NCI-H1092 (cell line): ENCODE measurements at regions not wholly inside any gene's neighbourhood (a gene's known extent, or its start where the extent isn't known, plus 50 kb on each side); places are given as distances from the start of the nearest gene placed in this dataset.
A peak's percentile ranks its signal among the peaks of the same experiment; 100 is the strongest.

Experiments used
- DNase-seq: peaks from one replicate; lab custom pipeline; 2025; lab: John Stamatoyannopoulos, UW

DNA sequence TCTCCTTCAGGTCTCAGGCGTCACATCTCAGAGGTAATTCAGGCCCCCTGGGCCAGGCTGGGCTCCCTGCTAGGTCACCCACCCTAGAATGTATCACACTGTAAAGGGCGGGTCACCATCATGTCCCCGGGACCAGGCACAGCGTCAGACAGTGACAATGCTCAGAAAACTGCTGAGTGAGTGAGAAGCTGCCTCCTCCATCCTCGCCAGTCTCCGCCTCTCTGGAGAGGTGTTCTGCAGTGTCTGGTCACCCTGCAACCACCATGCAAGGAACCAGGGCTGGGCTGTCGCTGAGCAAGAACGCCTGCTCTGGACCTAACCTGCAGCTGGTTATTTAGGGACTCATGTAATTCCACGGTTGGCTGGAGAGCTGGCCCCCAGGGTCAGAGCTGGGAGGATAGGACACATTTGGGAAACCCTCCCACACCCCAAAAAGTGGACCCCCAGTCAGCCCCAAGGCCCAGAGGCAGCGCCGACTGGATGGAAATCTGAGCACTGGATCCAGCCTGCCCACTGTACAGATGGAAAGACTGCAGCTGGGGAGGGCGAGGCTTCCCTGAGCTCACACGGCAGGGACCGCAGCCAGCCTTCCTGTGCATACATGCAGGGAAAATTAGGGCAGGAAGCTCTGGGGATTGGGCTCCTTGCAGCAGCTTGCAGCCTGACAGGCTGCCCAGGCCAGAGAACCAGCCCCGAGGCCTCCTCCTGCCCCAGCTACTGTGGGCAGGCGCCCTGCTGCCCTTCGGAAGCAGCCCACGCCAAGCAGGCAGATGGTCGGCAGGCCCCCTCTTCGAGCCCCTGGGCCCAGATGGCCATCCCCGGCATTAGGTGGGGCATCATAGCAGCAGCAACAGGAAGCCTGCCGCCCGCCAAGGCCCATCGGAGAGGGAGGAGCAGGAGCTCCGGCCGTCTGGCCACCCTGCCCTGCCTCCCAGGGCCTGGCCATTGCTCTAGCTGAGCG lies 105.4 kb upstream of the ZMIZ1 start:
- no peak for DNase-seq

DNA sequence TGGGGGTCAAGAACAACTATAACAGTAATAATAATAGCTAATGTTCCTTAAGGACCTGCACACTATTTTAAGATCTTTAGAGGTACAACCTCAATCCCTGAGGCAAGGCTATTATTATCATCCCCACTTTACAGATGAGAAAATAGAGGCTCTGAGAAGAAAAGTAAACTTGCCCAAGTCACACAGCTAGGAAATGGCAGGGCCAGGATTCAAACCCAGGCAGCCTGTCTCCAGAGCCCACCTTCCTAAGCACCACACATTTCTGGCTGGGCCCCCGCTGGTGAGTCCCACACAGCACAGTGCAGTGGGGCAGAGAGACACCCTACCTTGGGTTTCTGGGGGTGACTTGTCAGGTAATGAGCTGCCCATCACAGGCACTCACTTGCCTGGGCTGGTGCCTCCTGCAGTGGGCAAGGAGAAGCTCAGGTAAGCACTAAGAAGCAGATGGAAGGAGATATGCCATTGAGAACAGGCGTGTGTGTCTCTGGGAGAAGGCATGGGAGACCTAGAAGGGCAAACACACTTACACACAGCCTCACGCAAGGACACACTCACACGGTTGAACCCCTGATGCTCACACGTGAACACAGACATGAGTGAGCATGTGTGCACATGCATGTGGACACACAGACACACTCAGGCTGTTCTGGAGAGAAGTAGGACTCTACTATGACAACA lies 104.4 kb upstream of the ZMIZ1 start:
- DNase-seq: no peak

DNA sequence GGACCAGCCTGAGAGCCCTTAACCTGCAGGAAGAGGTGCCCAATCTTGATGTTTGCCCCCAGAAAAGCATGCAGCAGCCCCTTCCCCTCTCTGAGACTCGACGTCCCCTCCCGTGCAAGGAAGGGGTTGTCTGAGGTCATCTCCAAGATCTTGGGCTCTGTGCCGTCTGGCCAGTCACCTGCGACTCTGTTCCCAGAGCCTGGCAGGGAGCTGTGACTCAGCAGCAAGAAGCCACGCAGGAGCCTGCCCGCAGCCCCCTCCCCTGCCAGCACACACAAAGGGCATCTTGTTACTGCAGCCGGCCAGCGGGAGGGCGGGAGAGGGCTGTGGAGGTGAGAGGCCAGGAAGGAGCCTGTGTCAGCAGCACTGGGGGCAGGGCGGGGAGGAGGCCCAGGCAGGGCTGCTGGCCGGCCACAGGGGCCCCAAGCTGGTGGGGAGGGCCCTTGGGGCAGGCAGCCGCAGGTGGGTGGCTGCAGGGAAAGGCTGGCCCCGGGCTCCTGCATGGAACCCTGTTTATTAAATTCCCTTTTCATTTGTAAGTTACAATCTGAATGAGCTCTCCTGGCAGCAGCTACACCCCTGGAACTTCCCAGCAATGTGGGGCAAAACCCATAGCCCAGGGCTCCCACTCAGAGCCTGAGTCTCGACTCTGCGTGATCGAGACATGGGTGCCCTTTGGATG lies 103.7 kb upstream of the ZMIZ1 start:
- peak; percentile 12 for DNase-seq

DNA sequence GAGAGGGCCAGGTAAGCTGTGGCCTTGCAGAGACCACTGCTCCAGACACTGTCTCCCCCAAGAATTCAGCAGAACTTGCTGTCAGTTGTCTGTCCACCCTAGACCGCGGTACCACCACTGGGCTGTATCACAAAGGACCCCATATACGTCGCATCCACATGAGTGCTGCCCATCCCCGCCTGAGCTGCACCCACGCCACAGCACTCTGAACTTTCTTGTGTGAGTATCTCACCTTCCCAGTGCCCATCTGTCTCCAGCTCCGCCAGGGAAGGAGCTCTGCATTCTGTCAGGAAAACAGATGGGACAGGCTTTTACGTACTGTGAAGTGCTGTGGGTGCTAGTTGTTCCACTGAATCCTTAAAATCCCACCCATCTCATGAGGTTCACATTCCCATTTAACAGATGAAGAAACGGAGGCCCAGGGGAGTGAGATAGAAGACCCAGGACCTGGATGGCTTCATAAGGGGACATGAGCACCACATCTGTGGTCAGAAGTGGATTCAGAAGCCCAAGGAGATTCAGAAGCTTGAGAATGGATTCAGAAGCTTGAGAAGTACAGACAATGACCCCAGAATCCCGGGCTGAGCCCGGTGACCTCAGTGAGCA lies 102.5 kb upstream of the ZMIZ1 start:
- no peak for DNase-seq

DNA sequence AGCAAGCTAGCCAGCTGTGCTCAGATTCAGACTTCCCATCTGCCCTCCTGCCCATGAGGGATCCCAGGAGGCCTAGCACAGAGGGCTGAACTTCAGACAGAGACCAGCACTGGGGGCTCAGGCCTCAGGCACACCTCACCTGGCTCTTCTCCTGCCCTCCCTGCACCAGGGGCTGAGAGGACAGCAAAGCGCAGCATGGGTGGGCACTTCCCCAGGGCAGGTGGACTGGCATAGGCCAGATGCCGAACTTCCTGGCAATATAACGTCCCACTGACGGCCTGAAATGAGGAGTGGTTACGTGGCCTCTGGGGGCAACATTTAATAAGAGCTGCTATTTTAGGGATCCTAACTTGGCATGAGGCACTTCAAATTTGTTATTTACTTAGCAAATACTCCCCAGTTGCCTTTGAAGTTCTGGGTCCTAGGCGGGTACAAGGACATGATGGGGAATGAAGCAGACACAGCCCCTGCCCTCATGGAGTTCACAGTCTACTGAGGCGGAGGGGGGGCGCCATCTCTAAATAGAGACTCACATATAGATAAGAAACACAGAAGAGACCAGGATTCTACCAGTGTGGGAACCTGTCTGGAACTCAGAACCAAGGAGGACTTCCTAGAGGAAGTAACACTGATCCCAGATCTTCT lies 101.8 kb upstream of the ZMIZ1 start:
- DNase-seq: no peak

DNA sequence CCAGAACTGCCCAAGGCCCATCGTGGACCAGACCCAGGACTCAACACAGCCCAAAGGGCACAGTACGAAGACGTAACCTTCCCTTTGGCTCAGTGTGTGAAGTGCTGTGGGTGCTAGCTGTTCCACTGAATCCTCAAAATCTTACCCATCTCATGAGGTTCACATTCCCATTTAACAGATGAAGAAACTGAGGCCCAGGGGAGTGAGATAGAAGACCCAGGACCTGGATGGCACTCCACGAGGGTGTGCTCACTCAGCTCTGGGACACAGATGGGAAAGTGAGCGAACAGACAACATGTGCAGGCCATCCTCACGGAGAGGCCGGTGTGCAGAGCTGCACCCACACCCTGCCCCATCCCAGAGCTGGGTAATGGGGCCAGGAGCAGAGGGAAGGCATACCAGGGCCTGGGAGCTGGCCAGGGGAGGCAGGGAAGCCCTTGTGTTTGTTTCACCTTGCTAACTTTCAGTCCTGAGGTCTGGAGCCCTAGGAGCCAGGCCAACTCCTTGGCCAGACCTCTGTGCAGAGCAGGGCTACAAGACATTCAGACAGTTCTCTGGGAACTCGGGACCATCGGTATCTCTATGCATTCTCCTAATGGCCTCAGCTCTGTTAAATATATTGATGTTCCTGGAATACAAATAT lies 100.3 kb upstream of the ZMIZ1 start:
- DNase-seq: no peak

DNA sequence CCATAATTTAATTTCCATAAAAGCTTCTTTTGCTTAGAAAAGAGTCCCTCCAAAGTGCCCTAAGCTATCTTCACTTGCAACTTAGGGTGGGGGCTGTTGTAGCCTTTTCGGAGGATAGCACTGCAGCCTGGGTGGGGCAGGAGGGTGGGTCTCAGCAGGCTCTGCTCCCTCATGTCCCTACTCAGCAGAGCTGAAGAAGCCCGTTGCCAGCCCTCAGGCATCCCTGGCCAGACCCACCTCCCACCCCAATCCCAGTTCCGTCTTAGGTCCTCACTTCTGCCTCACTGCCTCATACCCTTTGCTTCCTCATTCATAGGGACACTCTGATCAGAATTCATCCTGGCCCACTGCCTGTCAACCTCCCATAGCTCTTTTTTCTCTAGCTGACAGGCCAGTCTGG lies 99.8 kb upstream of the ZMIZ1 start:
- DNase-seq: no peak

DNA sequence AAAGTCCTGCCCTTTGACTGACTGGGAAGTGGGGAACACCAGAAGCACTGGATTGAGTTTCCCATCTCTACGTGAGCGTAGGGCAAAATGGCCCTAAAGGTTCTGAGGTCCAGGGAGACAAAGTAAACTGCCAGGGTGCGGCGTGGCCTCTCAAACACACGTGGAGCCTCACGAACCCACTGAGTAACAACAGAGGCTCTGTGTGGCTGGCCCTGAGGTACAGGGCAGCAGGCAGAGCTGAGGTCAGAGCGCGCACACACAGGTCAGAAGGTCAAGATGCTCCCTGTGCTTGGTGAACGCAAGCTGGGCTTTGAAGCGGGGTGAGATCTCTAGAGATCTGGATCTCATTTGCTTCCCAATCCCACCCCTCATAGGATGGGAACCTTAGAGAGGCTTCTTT lies 99.0 kb upstream of the ZMIZ1 start:
- no peak for DNase-seq

DNA sequence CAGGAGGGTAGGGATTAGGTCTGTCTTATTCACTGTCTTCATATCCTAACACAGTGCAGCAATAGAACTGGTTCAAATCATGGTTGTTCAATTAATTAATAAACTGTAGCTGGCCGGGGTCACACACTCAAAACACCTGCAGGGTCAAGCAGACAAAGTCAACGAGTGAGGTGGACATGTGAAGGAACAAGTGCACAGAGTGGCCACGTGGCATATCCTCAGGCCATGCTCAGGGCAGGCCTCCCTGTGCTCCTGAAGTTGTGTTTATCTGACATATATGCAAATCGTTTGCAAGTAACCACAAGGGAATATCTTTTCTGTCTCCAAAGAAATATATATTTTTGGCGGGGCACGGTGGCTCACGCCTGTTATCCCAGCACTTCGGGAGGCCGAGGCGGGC lies 98.5 kb upstream of the ZMIZ1 start:
- DNase-seq: no peak

DNA sequence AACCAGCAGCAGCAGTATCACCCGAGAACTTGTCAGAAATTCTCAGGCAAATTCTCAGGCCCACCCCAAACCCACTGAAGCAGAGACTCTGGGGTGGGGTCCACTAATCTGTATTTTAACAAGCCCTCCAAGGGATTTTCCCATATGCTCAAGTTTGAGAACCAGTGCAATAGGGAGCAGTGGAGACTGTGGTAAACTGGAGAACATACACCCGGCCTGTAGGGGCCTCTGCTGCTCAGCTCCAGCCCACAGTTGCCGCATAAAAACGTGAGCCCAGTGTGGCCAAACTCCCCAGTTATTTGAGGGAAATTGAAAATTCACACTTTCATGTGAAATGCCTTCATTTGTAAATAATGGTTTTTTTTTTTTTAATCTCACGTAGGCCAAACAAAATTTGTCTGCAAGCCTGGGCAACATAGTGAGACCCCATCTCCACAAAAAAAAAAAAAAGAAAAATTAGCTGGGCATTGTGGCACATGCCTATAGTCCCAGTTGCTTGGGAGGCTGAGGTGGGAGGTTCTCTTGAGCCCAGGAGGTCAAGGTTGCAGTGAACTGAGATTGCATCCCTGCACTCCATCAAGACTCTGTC lies 97.6 kb upstream of the ZMIZ1 start:
- DNase-seq: no peak

DNA sequence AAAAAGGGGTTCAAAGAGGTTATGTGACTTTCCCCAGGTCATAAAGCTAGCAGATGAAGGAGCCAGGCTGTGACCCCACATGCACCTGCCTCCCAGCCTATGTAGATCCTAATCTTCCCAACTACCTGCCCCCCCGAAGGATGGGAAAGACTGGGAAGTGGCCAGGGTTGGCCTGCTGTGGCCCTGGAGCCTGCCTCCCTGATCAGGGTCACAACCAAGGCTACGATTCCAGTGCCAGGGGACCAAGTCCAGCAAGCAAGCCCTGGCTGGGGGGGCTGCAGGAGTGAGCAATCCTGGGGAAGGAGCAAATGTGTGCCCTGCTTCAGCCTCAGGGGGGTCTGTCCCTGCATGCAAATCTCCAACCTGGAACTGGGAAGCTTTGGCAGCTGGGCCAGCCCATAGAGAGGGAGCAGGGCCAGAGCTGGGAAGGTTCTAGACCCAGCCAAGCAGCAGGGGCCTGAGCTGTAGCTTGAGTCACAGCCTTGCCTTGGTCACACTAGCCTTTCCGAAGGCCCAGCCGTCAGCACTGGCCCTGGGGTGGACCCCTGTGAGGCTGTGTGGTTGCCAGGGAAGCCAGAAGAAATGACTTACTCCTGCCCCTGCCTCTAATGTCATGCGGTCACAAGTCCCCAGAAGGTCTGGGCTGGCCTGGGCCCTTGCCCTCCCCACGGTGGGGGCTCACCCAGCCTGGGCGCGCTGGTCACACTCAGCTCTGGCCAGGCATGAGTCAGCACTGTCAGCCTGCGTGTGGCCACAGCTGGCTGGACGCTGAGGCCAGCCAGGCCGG lies 96.4 kb upstream of the ZMIZ1 start:
- no peak for DNase-seq

DNA sequence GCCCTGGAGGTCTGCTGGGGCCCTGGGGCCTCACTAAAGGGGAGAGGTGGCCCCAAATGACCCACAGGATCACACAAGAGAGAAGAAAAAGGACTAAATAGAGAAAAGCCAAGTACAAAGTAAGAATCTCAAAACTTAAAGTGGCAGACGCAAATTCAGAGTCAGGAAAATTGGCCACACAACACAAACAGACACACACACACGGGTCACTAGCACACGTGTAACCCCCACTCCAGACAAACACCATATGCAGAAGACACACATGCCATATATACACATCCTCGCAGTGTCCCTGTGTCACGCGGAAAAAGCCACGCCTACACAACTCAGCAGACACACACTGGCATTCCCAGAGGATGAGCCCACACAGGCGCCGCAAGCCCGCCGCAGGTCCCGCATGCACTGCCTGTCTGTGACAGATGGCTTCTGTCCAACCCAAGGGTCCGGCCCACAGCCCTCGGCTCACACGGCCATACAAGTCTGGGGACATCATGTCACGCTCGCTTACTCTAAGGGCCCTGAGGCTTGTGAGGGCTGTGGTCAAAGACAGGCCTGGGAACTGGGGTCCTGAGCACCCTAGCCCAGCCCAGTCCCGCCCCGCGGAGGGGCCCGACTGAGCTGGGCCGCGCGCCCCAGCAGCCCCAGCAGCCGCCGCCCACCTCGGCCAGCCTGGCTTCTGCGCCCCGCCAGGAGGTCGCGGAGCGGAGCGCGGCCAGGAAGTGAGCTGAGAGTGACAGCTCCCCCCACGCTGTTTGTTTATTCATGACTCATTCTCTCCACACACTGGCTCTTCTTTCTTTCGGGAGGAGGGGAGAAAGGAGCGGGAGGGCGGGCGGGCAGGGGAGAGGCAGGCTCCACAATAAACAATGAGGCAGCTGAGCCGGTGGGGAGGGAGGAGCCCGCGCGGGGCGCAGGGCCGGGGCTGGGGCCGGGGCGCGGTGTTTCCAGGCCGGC lies 95.5 kb upstream of the ZMIZ1 start:
- peak; percentile 83 for DNase-seq

DNA sequence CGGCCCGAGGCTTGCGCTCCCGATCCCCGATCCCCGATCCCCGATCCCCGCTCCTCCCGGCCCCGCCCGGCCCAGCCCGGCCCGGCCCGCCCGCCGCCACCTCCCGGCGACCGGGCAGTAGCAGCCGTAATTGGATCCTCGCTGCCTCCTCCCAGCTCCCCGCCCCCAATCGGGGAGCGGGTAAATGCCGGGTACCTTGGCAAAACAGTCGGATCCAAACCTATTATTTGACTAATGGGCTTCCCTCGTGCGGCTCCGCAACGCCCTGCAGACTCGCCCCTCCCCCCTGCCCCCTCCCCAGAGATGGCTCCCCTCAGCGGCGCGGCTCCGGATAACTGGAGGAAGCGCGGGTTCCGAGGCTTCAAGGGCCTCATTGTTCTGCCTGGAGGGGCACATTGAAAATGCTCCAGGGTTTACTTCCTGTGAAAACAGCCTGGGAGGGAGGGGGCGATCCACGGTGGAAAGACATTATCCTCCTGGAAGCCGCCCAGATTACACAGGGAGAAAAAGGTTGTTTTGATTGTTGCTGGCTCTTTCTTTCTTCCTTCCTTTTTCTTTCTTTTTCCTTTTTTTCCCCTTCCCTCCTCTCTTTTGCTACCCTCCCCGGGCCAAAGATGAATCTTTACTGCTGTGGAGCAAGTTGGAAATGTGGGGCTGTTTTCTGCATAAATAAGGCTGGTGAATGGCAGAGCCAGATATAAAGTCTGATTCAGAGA lies 94.7 kb upstream of the ZMIZ1 start:
- DNase-seq: peak; percentile 86

DNA sequence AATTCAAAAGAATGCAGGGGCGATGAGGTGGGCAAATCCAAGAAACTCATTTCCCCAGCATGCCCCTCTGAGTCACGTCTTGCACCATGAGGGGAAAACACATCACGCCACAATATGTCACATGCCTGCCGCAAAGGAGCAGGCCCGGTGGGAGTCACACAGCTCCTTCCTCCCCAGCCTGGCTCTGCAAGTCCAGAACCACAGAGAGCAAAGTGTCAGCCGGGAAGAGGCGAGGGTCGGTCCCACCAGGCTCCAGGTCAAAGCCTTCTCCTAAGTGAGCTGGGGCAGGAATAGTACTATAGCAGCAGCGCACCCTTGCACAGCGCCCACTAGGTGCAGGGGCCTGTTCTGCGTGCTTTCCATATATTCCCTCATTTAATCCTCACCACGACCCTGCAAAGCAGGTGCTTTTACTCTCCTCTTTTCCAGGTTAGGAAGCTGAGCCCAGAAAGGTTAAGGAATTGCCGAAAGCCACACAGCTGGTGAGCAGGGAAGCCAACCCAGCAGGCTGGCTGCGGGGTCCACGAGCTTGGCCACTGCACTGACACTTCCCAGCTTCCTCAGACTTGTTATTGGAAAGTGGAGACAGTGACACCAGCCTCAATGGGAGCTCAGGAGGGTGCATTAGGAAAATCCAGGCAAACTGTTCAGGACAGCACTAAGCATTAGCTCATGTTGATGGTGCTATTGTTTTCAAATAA lies 94.0 kb upstream of the ZMIZ1 start:
- DNase-seq: peak; percentile 12

DNA sequence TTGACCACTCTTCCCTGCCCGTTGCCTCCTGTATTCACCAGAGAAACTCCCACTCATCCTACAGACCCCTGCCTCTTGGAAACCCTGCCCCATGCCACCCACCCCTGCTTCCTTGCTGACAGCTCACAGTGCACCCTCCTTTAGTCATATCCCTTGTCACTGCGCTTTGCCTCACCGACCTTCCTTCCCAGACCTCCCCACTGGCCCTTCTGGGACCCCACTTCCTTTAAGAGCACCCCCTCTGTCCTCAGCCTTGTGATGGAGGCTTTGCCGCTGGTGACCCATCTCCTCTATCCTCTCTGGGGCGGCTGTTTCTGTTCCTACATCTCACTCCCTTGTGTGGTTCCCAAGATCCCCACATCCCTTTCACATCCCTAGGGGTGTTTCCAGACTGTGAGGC lies 92.8 kb upstream of the ZMIZ1 start:
- DNase-seq: no peak

DNA sequence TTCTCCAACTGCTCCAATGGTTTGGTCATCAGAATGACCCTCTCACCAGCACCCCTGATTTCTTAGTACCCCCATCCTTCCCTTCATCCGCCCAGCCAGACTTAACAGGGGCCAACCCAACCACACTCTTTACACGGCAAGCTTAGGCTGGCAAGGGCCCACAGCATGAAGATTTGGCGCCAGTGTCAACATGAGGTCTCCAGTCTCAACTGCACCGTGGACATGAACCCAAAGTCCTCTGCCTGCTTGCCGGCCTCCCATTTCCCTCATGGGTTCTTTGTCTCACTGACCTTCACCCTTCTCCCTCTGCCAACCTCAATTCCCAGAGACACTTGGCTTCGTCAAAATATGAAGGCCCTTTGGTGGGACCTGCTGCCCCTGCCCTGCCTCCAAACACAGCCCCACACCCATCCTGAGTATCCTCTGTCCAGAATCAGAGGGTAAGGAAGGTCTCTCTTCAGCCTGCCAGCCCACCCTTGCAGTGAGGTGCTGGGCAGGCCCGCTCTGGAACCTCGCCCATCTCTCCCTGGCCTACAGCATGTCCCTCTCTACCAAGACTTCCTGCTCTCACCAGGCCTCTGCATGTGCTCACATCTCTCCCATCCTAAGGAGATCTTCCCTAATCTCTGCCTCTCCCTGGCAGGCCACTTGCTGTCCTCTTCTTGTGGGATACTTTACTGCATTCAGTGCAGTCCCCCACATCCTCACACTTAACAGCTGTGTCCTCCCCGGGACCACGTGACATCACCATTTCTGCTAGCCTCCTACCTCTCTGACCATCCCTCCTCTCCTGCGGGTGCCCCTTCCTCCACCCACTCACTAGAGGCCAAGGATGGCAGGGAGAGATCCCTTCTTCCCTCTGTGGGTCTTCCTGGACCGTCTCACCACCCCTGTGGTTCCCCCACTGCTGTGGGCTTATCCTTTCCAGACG lies 91.7 kb upstream of the ZMIZ1 start:
- DNase-seq: no peak

DNA sequence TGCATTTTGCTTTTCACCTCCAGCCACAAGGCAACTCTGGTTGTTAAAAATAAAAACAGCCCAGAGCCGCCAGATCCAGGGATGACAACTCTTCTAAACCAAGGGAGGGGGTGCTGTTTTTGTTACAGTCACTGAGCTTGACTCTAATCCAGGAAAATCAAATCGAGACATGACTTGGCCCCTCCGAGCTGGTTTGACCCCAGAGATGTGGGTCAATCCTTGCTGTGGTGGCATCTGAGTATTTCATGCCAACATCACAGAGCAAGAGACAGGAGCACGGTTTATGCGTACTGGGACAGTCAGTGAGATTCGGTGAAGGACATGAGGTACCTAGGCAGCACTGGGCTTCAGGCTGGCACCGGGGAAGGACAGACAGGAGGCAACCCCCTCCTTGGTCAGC lies 88.8 kb upstream of the ZMIZ1 start:
- no peak for DNase-seq
